Keratinocyte (primary cell): ENCODE measurements at regions not wholly inside any gene's neighbourhood (a gene's known extent, or its start where the extent isn't known, plus 50 kb on each side); places are given as distances from the start of the nearest gene placed in this dataset.

ENCODE experiments used
- DNase-seq: peaks from one replicate; pipeline ENCODE4 v3.0.0-alpha.2; 2011; ENCODE audit warnings: low read depth, missing footprints, low spot score
- FAIRE-seq: peaks from 2 replicates; lab custom pipeline; 2011; peaks lifted over from hg19 to GRCh38; lab: Jason Lieb, UNC
- H2AFZ ChIP-seq: 2 replicates; pipeline ENCODE4 v1.6.0; 2012; ENCODE audit warnings: low read length, control low read depth, inconsistent platforms; ENCODE audit not compliant: control insufficient read depth
- H3K27ac ChIP-seq: 2 replicates; pipeline ENCODE4 v1.5.1; 2011; ENCODE audit warnings: low read length; ENCODE audit not compliant: control insufficient read depth, insufficient read depth
- H3K27me3 ChIP-seq: 3 replicates; pipeline ENCODE4 v1.6.0; 2011; ENCODE audit warnings: low read length; ENCODE audit not compliant: control insufficient read depth, insufficient read depth; ENCODE audit errors: extremely low read depth
- H3K36me3 ChIP-seq, 2 experiments: 2 replicates in 1 of 2; 3 replicates in 1 of 2; pipeline ENCODE4 v1.5.1; 2011; ENCODE audit warnings: low read length in 2 of 2, mild to moderate bottlenecking in 1 of 2; ENCODE audit not compliant: control insufficient read depth in 2 of 2, insufficient read depth in 2 of 2; ENCODE audit errors: extremely low read depth in 1 of 2
- H3K4me1 ChIP-seq: 3 replicates; pipeline ENCODE4 v1.5.1; 2011; ENCODE audit warnings: low read length; ENCODE audit not compliant: control insufficient read depth, insufficient read depth; ENCODE audit errors: extremely low read depth
- H3K4me2 ChIP-seq: 3 replicates; pipeline ENCODE4 v1.6.0; 2011; ENCODE audit warnings: low read depth, low read length; ENCODE audit not compliant: control insufficient read depth, insufficient read depth; ENCODE audit errors: extremely low read depth
- H3K4me3 ChIP-seq, 3 experiments: fragments of 200-600 bp in 1 of 3; sonication (generic) in 1 of 3; 2 replicates in 2 of 3; 3 replicates in 1 of 3; pipeline ENCODE4 v1.5.1; 2011 to 2016; ENCODE audit warnings: low read length in 3 of 3, mild to moderate bottlenecking in 3 of 3, control low read depth in 2 of 3, inconsistent platforms in 1 of 3, low read depth in 1 of 3, mixed read lengths in 1 of 3, mixed run types in 1 of 3, moderate library complexity in 1 of 3; ENCODE audit not compliant: control insufficient read depth in 2 of 3, insufficient read depth in 2 of 3; ENCODE audit errors: extremely low read depth in 1 of 3
- H3K79me2 ChIP-seq: 2 replicates; pipeline ENCODE4 v1.6.0; 2012; ENCODE audit warnings: low read length; ENCODE audit not compliant: control insufficient read depth, insufficient read depth
- H3K9ac ChIP-seq: 3 replicates; pipeline ENCODE4 v1.6.0; 2011; ENCODE audit warnings: low read length; ENCODE audit not compliant: control insufficient read depth, insufficient read depth; ENCODE audit errors: extremely low read depth
- H3K9me1 ChIP-seq: 3 replicates; pipeline ENCODE4 v1.6.0; 2011; ENCODE audit warnings: low read length; ENCODE audit not compliant: control insufficient read depth, insufficient read depth; ENCODE audit errors: extremely low read depth
- H3K9me3 ChIP-seq: 2 replicates; pipeline ENCODE4 v1.5.1; 2012; ENCODE audit warnings: low read depth, low read length; ENCODE audit not compliant: control insufficient read depth
- H4K20me1 ChIP-seq: 3 replicates; pipeline ENCODE4 v1.6.0; 2011; ENCODE audit warnings: low read length; ENCODE audit not compliant: control insufficient read depth, insufficient read depth; ENCODE audit errors: extremely low read depth
- EZH2 ChIP-seq: IDR thresholded peaks from one replicate; pipeline ENCODE4 v1.6.1; 2012; ENCODE audit warnings: inconsistent platforms, mild to moderate bottlenecking, low read length, moderate library complexity
- dilution Hi-C: fragments of 300-500 bp; cut with MboI; formaldehyde crosslinking; loops from one replicate; pipeline ENCODE4 v1.7.0; 2020; ENCODE audit warnings: low sequenced_read_pairs; ENCODE audit not compliant: extremely low pct_ligation_motif_present
- TF ChIP-seq, protein P1 (sequence below), 3 experiments: IDR thresholded peaks in 1 of 3; conservative IDR thresholded peaks in 1 of 3; optimal IDR thresholded peaks in 1 of 3; 2 replicates in 2 of 3; 3 replicates in 1 of 3; pipeline versions ENCODE3 to v1.5.1; 2011; ENCODE audit warnings: low read length in 3 of 3, mild to moderate bottlenecking in 3 of 3, moderate library complexity in 2 of 3, control low read depth in 1 of 3, inconsistent platforms in 1 of 3; ENCODE audit not compliant: insufficient read depth in 2 of 3; ENCODE audit errors: extremely low read depth in 1 of 3

GRCh38 chrX:13897566-13897965 lies 80.7 kb upstream of the GPM6B start:
- Histone ChIP-seq H3K27ac (no peak overlapping the region), H3K4me1 (peaks cover 16% of the 10 kb centered on the region), H3K9ac (no peak overlapping the region), H3K4me3 (no peak overlapping the region), H2AFZ (no peak overlapping the region), H4K20me1 (no peaks in the 10 kb centered on the region), H3K9me1 (no peaks in the 10 kb centered on the region), H3K36me3 (no peaks in the 10 kb centered on the region), H3K27me3 (no peaks in the 10 kb centered on the region), H3K79me2 (no peaks in the 10 kb centered on the region), H3K9me3 (no peaks in the 10 kb centered on the region), H3K4me2 (no peak overlapping the region)
- DNase-seq (no peak), FAIRE-seq (no peak)
- no peak for TF ChIP-seq EZH2
- TF ChIP-seq, protein P1, sequence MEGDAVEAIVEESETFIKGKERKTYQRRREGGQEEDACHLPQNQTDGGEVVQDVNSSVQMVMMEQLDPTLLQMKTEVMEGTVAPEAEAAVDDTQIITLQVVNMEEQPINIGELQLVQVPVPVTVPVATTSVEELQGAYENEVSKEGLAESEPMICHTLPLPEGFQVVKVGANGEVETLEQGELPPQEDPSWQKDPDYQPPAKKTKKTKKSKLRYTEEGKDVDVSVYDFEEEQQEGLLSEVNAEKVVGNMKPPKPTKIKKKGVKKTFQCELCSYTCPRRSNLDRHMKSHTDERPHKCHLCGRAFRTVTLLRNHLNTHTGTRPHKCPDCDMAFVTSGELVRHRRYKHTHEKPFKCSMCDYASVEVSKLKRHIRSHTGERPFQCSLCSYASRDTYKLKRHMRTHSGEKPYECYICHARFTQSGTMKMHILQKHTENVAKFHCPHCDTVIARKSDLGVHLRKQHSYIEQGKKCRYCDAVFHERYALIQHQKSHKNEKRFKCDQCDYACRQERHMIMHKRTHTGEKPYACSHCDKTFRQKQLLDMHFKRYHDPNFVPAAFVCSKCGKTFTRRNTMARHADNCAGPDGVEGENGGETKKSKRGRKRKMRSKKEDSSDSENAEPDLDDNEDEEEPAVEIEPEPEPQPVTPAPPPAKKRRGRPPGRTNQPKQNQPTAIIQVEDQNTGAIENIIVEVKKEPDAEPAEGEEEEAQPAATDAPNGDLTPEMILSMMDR (optimal IDR thresholded peaks at IDR 0.05 in 1 of 3, IDR thresholded peaks at IDR 0.05 in 1 of 3, conservative IDR thresholded peaks at IDR 0.05 in 1 of 3; ENCODE audit: extremely low read depth in 1 of 3, insufficient read depth in 2 of 3, low read length in 3 of 3): no peak
- dilution Hi-C loops: no loop called here

DNA sequence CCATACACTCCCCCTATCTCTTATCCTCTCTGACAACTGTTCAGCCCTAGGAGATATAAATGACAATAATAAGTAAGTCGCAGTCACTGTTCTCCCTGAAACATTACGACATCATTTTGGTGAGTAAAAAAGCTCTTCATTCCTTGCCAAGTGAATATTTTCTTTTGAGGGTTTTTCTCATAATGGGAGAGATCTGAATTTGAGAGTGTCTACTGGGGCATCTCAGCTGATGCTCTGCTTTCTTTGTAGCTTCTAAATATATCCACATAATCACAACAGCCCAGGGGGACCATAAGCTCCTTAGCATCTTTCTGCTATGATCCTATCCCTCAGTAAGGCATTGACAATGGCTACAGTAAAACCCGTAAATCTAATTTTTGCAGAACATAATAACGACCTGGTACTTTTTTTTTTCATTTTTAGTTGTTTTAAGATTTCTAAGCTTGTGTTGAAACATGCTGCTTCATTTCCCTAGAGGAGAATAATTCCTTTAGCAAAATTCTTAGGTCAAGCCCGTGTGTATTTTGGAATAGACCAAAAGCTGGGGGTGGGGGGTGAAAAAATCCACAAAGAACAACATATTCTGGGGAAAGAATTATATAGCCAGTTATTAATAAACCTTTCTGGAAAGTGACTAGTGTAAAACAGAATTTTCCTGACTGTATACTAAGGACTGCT lies 78.1 kb upstream of the GPM6B start:
- H3K79me2 ChIP-seq: no peaks in the 10 kb centered on the region
- H3K4me1 ChIP-seq: peaks cover 16% of the 10 kb centered on the region
- DNase-seq (no peak), FAIRE-seq (no peak)
- H3K9ac ChIP-seq: no peak overlapping the region
- TF ChIP-seq, protein P1 (optimal IDR thresholded peaks at IDR 0.05 in 1 of 3, IDR thresholded peaks at IDR 0.05 in 1 of 3, conservative IDR thresholded peaks at IDR 0.05 in 1 of 3; ENCODE audit: extremely low read depth in 1 of 3, insufficient read depth in 2 of 3, low read length in 3 of 3): no peak
- no peak for TF ChIP-seq EZH2
- dilution Hi-C loops: no loop called here
- no peaks in the 10 kb centered on the region for H3K9me1 ChIP-seq
- H3K9me3 ChIP-seq: no peaks in the 10 kb centered on the region
- H3K27me3 ChIP-seq: no peaks in the 10 kb centered on the region
- no peaks in the 10 kb centered on the region for H3K36me3 ChIP-seq
- H3K27ac ChIP-seq: no peak overlapping the region
- no peak overlapping the region for H3K4me3 ChIP-seq
- no peaks in the 10 kb centered on the region for H4K20me1 ChIP-seq
- H2AFZ ChIP-seq: no peak overlapping the region
- H3K4me2 ChIP-seq: no peak overlapping the region
